ENCODE measurements at regions not wholly inside any gene's neighbourhood (a gene's known extent, or its start where the extent isn't known, plus 50 kb on each side); places are given as distances from the start of the nearest gene placed in this dataset.

GRCh38 chrX:113594123-113594841, 753.7 kb upstream of the AMOT start:
- no peak for TF ChIP-seq EZH2 (IDR thresholded peaks at IDR 0.05; ENCODE audit: borderline replicate concordance, low read depth, low read length, severe bottlenecking)
- no peak for TF ChIP-seq CTCF (IDR thresholded peaks at IDR 0.05; ENCODE audit: borderline replicate concordance, extremely low read depth, low read length, poor library complexity, severe bottlenecking)

Data from DND-41 (cell line).